SU-DHL-6 (cell line): ENCODE measurements at regions not wholly inside any gene's neighbourhood (a gene's known extent, or its start where the extent isn't known, plus 50 kb on each side); places are given as distances from the start of the nearest gene placed in this dataset.

ENCODE experiments used
- H2AFZ ChIP-seq: fragments of 200-600 bp; sonication (generic); 2 replicates; pipeline ENCODE4 v1.6.1; 2014; ENCODE audit warnings: low read depth, mild to moderate bottlenecking, moderate library complexity, mixed read lengths, antibody characterized with exemption, low read length; ENCODE audit not compliant: severe bottlenecking
- H3F3A ChIP-seq: fragments of 200-600 bp; shearing (Covaris generic); 2 replicates; pipeline ENCODE4 v1.6.0; 2016; ENCODE audit warnings: antibody characterized with exemption, mild to moderate bottlenecking; ENCODE audit not compliant: insufficient read depth
- H3K27ac ChIP-seq: fragments of 200-600 bp; sonication (generic); 2 replicates; pipeline ENCODE4 v1.5.1; 2016; ENCODE audit warnings: low read depth, mild to moderate bottlenecking, low read length, moderate library complexity, mixed read lengths
- H3K27me3 ChIP-seq: fragments of 200-600 bp; sonication (generic), shearing (Covaris generic); 2 replicates; pipeline ENCODE4 v1.6.0; 2014; ENCODE audit warnings: mild to moderate bottlenecking, low read length
- H3K36me3 ChIP-seq: fragments of 200-600 bp; sonication (generic); 2 replicates; pipeline ENCODE4 v1.6.1; 2014; ENCODE audit warnings: mild to moderate bottlenecking, low read length, mixed read lengths
- H3K4me2 ChIP-seq: fragments of 300-600, 200-600 bp; shearing (Covaris generic), sonication (generic); 2 replicates; pipeline ENCODE4 v1.6.0; 2014; ENCODE audit warnings: low read length, low read depth, mild to moderate bottlenecking; ENCODE audit not compliant: poor library complexity, severe bottlenecking
- H3K4me3 ChIP-seq: fragments of 200-600 bp; sonication (generic); 2 replicates; pipeline ENCODE4 v1.5.1; 2014; ENCODE audit warnings: antibody characterized with exemption, low read length, mild to moderate bottlenecking, mixed read lengths; ENCODE audit not compliant: insufficient read depth, poor library complexity, severe bottlenecking
- H3K79me2 ChIP-seq: fragments of 200-600 bp; sonication (generic); 2 replicates; pipeline ENCODE4 v1.6.1; 2014; ENCODE audit warnings: mild to moderate bottlenecking, low read length, moderate library complexity; ENCODE audit not compliant: insufficient read depth
- H3K9ac ChIP-seq: fragments of 200-600 bp; sonication (generic); 2 replicates; pipeline ENCODE4 v1.7.0; 2014; ENCODE audit warnings: mild to moderate bottlenecking, low read length
- H3K9me2 ChIP-seq: fragments of 200-600 bp; sonication (generic); replicated peaks from 2 replicates; pipeline ENCODE4 v1.6.1; 2014; ENCODE audit warnings: low read length; ENCODE audit not compliant: insufficient read depth
- H3K9me3 ChIP-seq: fragments of 200-600 bp; sonication (generic); 2 replicates; pipeline ENCODE4 v1.6.1; 2014; ENCODE audit warnings: low read length, mixed read lengths; ENCODE audit not compliant: insufficient read depth
- H4K20me1 ChIP-seq: fragments of 200-600 bp; sonication (generic); 2 replicates; pipeline ENCODE4 v1.6.1; 2014; ENCODE audit warnings: low read depth, mild to moderate bottlenecking, antibody characterized with exemption, low read length, moderate library complexity, mixed read lengths
- CTCF ChIP-seq: fragments of 200-600 bp; sonication (generic); IDR thresholded peaks from one replicate; pipeline ENCODE4 v1.5.1; 2017; ENCODE audit warnings: antibody characterized with exemption, mild to moderate bottlenecking, low read length, moderate library complexity; ENCODE audit not compliant: insufficient read depth, poor library complexity, severe bottlenecking
- EZH2phosphoT487 ChIP-seq: fragments of 200-600 bp; sonication (generic), shearing (Covaris generic); conservative IDR thresholded peaks from 2 replicates; pipeline ENCODE4 v1.6.1; 2018; ENCODE audit warnings: mild to moderate bottlenecking, antibody characterized with exemption, low read length, moderate library complexity, mixed read lengths

DNA sequence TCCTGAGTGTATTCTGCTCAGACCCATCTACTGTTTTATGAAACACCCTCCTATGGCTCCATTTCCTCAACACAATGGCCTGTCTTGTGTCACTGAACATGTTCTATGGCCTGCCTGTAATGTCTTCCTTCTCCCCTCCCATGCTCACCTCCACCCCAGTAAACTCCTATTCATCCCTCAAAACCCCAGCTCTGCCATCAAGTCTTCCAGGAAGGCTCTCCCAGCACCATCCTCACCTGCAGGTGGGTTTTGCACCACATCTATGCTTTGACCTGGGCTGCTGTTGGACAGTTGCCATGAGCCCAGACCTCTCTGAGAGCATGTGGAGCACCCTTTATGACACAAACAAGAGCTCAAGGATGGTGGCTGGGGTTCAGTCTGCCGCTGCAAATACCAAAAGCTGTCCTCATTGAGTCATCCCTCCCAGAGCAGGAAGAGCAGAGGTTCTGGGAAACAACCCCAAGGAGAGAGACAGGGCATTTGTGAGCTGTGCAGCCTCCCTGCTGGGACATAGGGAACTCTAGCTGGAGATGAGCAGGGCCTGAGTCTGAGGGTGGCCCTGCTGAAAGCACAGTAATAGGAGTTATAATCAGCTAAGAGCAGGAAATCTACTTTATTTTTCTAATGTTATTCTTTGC, 93.8 kb upstream of the CD93 start:
- Histone ChIP-seq H3K9ac (no peak overlapping the region), H2AFZ (no peak overlapping the region), H3K36me3 (no peaks in the 10 kb centered on the region), H4K20me1 (no peaks in the 10 kb centered on the region), H3K4me2 (no peak overlapping the region), H3K9me2 (no peaks in the 10 kb centered on the region), H3K4me3 (no peak overlapping the region), H3K27me3 (no peaks in the 10 kb centered on the region), H3K27ac (no peak overlapping the region), H3K9me3 (no peaks in the 10 kb centered on the region), H3F3A (no peaks in the 10 kb centered on the region), H3K79me2 (no peaks in the 10 kb centered on the region)
- TF ChIP-seq CTCF (no peak), EZH2phosphoT487 (no peak)

GRCh38 chr20:23178806-23179205, 92.7 kb upstream of the CD93 start:
- H3K9me3 ChIP-seq, result no peaks in the 10 kb centered on the region
- H3K9me2 ChIP-seq, result no peaks in the 10 kb centered on the region
- no peak for TF ChIP-seq EZH2phosphoT487
- no peak for TF ChIP-seq CTCF
- no peaks in the 10 kb centered on the region for H3K36me3 ChIP-seq
- no peaks in the 10 kb centered on the region for H3K27me3 ChIP-seq
- no peaks in the 10 kb centered on the region for H4K20me1 ChIP-seq
- no peak overlapping the region for H3K27ac ChIP-seq
- H3K4me2 ChIP-seq, result no peak overlapping the region
- no peak overlapping the region for H3K4me3 ChIP-seq
- H2AFZ ChIP-seq, result no peak overlapping the region
- H3F3A ChIP-seq, result no peaks in the 10 kb centered on the region
- no peaks in the 10 kb centered on the region for H3K79me2 ChIP-seq
- no peak overlapping the region for H3K9ac ChIP-seq

GRCh38 chr20:23174821-23175220, 88.7 kb upstream of the CD93 start:
- H3K9ac ChIP-seq, result no peak overlapping the region

More at GRCh38 chr20:23174821-23175220, 88.7 kb upstream of the CD93 start:
- Histone ChIP-seq H3K27me3 (no peaks in the 10 kb centered on the region), H3K9me2 (no peaks in the 10 kb centered on the region), H4K20me1 (no peaks in the 10 kb centered on the region), H2AFZ (no peak overlapping the region), H3K27ac (no peak overlapping the region), H3K4me3 (no peak overlapping the region), H3K4me2 (no peak overlapping the region), H3K36me3 (no peaks in the 10 kb centered on the region), H3F3A (no peaks in the 10 kb centered on the region), H3K9me3 (no peaks in the 10 kb centered on the region), H3K79me2 (no peaks in the 10 kb centered on the region)
- TF ChIP-seq CTCF, result no peak
- no peak for TF ChIP-seq EZH2phosphoT487
